Astrocyte of the spinal cord (primary cell): ENCODE measurements at regions not wholly inside any gene's neighbourhood (a gene's known extent, or its start where the extent isn't known, plus 50 kb on each side); places are given as distances from the start of the nearest gene placed in this dataset.

Experiments
- DNase-seq: peaks from one replicate; pipeline ENCODE4 v3.0.0; 2011; ENCODE audit warnings: low read depth, low spot score
- H3K4me3 ChIP-seq: 2 replicates; pipeline ENCODE4 v1.5.1; 2011; ENCODE audit warnings: low read depth, mild to moderate bottlenecking, low read length, moderate library complexity
- CTCF ChIP-seq: IDR thresholded peaks from 2 replicates; pipeline ENCODE4 v1.5.1; 2012; ENCODE audit warnings: low read depth, mild to moderate bottlenecking, low read length, inconsistent platforms
- in situ Hi-C: cut with HindIII; loops from 2 replicates; pipeline ENCODE4 v1.10.0; 2017; ENCODE audit warnings: low sequenced_read_pairs

GRCh38 chr1:29632806-29633615, 396.7 kb downstream of the PTPRU start:
- in situ Hi-C loops, result no loop called here
- TF ChIP-seq CTCF, result no peak
- no peak overlapping the region for H3K4me3 ChIP-seq
- no peak for DNase-seq

- no peak for DNase-seq
- TF ChIP-seq CTCF, result no peak
- H3K4me3 ChIP-seq, result no peak overlapping the region
- in situ Hi-C loops, result no loop called here
Observed at GRCh38 chr1:29631836-29632805, 395.8 kb downstream of the PTPRU start.

GRCh38 chr1:29631361-29631760, 395.0 kb downstream of the PTPRU start:
- TF ChIP-seq CTCF, result no peak
- no peak for DNase-seq
- no peak overlapping the region for H3K4me3 ChIP-seq
- in situ Hi-C loops, result no loop called here

- in situ Hi-C loops, result no loop called here
- H3K4me3 ChIP-seq, result no peak overlapping the region
- no peak for TF ChIP-seq CTCF
- DNase-seq, result no peak
Observed at GRCh38 chr1:29630756-29631155, 394.4 kb downstream of the PTPRU start.

GRCh38 chr1:29629814-29630516, 393.6 kb downstream of the PTPRU start:
- in situ Hi-C loops, result no loop called here

More at GRCh38 chr1:29629814-29630516, 393.6 kb downstream of the PTPRU start:
- no peak for TF ChIP-seq CTCF
- DNase-seq, result no peak
- H3K4me3 ChIP-seq, result no peak overlapping the region
